ENCODE measurements at regions not wholly inside any gene's neighbourhood (a gene's known extent, or its start where the extent isn't known, plus 50 kb on each side); places are given as distances from the start of the nearest gene placed in this dataset.

DNA sequence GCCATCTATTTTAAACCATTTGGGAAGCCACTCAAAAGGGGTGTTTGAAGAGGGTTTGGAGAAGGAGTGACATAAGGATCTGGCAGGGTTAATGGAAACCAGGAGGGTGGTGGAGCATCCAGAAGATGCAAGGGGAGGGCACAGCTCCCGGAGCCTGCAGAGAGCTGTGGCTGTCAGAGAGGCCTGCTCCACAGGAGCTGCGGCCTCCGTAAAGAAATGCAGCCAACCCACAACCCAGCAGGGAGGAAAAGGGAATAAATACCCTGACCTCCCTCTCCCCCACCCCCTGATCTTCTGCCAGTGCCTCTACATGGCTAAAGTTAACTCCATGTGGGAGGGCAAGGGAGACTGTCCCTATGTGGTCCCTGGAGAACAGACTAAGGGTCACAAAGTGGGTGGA lies 567.1 kb upstream of the POU3F3 start:
- TF ChIP-seq ZNF274 (IDR thresholded peaks at IDR 0.05; ENCODE audit: low read depth, low read length), result no peak
- TF ChIP-seq SUZ12 (IDR thresholded peaks at IDR 0.05; ENCODE audit: extremely low read depth, insufficient read depth, insufficient read length), result no peak
